Lung (tissue), 11 donors: ENCODE measurements at regions not wholly inside any gene's neighbourhood (a gene's known extent, or its start where the extent isn't known, plus 50 kb on each side); places are given as distances from the start of the nearest gene placed in this dataset.
A peak's percentile ranks its signal among the peaks of the same experiment; 100 is the strongest.

Experiments used
- ATAC-seq: fragments of 200-7000 bp; cut with Tn5 transposase; one replicate; pipeline ENCODE4 v1.9.1; 2020; ENCODE audit warnings: moderate number of reproducible peaks; ENCODE audit not compliant: insufficient read depth, low FRiP score
- DNase-seq, 3 donors: peaks; one replicate each; pipeline ENCODE4 v3.0.0-alpha.2; 2013 to 2017
- H3K27ac ChIP-seq, 2 donors: one replicate each; pipeline ENCODE4 v1.5.1; 2013; ENCODE audit warnings: mild to moderate bottlenecking in 2 of 2, moderate library complexity in 2 of 2, control low read depth in 1 of 2, inconsistent platforms in 1 of 2, low read depth in 1 of 2, low read length in 1 of 2
- H3K27me3 ChIP-seq, 3 donors: one replicate each; pipeline ENCODE4 v1.5.1; 2013; ENCODE audit warnings: low read length in 2 of 3; ENCODE audit not compliant: control insufficient read depth in 3 of 3, insufficient read depth in 3 of 3
- H3K36me3 ChIP-seq, 4 donors: one replicate each; pipeline ENCODE4 v1.5.1; 2013; ENCODE audit warnings: low read length in 4 of 4, mild to moderate bottlenecking in 1 of 4, moderate library complexity in 1 of 4; ENCODE audit not compliant: control insufficient read depth in 4 of 4, insufficient read depth in 4 of 4
- H3K4me1 ChIP-seq, 5 donors: one replicate each; pipeline ENCODE4 v1.5.1; 2013; ENCODE audit warnings: low read length in 5 of 5, mild to moderate bottlenecking in 2 of 5, moderate library complexity in 1 of 5; ENCODE audit not compliant: control insufficient read depth in 5 of 5, insufficient read depth in 5 of 5
- H3K4me3 ChIP-seq: one replicate; pipeline ENCODE4 v1.5.1; 2013; ENCODE audit warnings: mild to moderate bottlenecking, control low read depth, moderate library complexity
- H3K9ac ChIP-seq, 2 donors: one replicate each; pipeline ENCODE4 v1.5.1; 2013; ENCODE audit warnings: low read length in 2 of 2, control low read depth in 1 of 2; ENCODE audit not compliant: insufficient read depth in 1 of 2
- H3K9me3 ChIP-seq, 4 donors: one replicate each; pipeline ENCODE4 v1.5.1; 2013; ENCODE audit warnings: low read length in 3 of 4, mild to moderate bottlenecking in 1 of 4, moderate library complexity in 1 of 4; ENCODE audit not compliant: control insufficient read depth in 4 of 4, insufficient read depth in 3 of 4
- WGBS, 2 donors: extraction: QIAGEN DNeasy Blood & Tissue Kit; methylation state at CpG; one replicate each; pipeline ENCODE4 v1.1.7; 2013; 5-methylcytosine and 5-hydroxymethylcytosine counted together
- TF ChIP-seq, protein P1 (sequence below): IDR thresholded peaks from 2 replicates; pipeline ENCODE4 v1.5.1; 2012; ENCODE audit warnings: mild to moderate bottlenecking; ENCODE audit errors: control extremely low read depth, extremely low read depth
- donor health status: control.
- donor health status: control.
- donor health status: Bipolar disorder and iron deficiency.
- donor health status: healthy.
- donor health status: DM: yes; HTN: yes; CAD: no.

DNA sequence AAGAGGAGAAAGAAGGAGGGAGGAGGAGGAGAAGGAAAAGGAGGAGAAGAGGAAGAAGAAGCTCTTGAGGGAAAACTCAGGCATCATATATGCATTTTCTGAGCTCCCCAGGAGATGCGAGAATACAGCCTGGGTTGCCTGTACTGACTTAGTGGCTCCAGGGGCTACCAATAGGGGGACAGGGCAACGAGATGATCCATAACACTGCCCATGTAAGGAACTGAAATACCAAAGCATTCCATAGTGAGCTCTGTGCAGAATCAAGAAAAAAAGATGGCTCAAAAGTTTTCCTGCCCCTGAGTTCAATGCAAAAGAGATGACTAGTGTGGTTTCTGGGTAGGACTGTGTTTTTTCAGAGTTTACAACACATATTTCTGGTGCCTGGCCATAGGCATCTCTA, 258.7 kb downstream of the ALDH8A1 start:
- H3K9me3 ChIP-seq, result no peaks in the 10 kb centered on the region
- no peak overlapping the region for H3K4me3 ChIP-seq
- H3K4me1 ChIP-seq, result peaks cover 0 to under 1% (median 0%) of the 10 kb centered on the region in 5 donors
- no peaks in the 10 kb centered on the region for H3K27me3 ChIP-seq
- 79 to 80% methylated on average over 2 of the region's 2 CpGs for WGBS, 2 donors
- no peak overlapping the region for H3K9ac ChIP-seq
- ATAC-seq (no peak), DNase-seq (no peak)
- H3K27ac ChIP-seq, result no peak overlapping the region
- TF ChIP-seq, protein P1, sequence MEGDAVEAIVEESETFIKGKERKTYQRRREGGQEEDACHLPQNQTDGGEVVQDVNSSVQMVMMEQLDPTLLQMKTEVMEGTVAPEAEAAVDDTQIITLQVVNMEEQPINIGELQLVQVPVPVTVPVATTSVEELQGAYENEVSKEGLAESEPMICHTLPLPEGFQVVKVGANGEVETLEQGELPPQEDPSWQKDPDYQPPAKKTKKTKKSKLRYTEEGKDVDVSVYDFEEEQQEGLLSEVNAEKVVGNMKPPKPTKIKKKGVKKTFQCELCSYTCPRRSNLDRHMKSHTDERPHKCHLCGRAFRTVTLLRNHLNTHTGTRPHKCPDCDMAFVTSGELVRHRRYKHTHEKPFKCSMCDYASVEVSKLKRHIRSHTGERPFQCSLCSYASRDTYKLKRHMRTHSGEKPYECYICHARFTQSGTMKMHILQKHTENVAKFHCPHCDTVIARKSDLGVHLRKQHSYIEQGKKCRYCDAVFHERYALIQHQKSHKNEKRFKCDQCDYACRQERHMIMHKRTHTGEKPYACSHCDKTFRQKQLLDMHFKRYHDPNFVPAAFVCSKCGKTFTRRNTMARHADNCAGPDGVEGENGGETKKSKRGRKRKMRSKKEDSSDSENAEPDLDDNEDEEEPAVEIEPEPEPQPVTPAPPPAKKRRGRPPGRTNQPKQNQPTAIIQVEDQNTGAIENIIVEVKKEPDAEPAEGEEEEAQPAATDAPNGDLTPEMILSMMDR, result no peak
- H3K36me3 ChIP-seq, result no peaks in the 10 kb centered on the region

DNA sequence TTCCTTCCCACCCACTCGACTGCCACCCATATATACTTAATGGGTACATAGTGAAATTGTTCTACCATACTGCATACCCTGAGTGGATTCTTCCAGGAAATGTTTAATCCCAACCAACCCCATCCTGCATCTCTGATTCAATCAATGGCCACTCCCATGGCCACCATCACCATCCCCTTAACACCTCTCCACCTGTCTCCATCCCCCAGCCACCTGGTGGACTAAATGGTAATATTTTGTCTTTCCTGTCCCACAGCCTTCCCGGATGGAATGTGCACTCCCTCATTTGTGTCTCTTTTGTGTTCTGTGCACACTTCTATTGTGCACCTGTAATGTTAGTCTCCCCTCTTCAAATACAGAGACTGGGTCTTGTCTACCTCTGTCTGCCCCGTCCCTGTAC, 259.9 kb downstream of the ALDH8A1 start:
- no peak overlapping the region for H3K9ac ChIP-seq
- H3K27me3 ChIP-seq, result no peaks in the 10 kb centered on the region
- TF ChIP-seq, protein P1, result no peak
- H3K36me3 ChIP-seq, result no peaks in the 10 kb centered on the region
- H3K4me1 ChIP-seq, result peaks cover 0 to 4% (median 0%) of the 10 kb centered on the region in 5 donors
- WGBS, 2 donors, result 90 to 96% methylated on average over 3 of the region's 3 CpGs
- DNase-seq (no peak), ATAC-seq (no peak)
- H3K9me3 ChIP-seq, result no peaks in the 10 kb centered on the region
- H3K4me3 ChIP-seq, result no peak overlapping the region
- no peak overlapping the region for H3K27ac ChIP-seq

DNA sequence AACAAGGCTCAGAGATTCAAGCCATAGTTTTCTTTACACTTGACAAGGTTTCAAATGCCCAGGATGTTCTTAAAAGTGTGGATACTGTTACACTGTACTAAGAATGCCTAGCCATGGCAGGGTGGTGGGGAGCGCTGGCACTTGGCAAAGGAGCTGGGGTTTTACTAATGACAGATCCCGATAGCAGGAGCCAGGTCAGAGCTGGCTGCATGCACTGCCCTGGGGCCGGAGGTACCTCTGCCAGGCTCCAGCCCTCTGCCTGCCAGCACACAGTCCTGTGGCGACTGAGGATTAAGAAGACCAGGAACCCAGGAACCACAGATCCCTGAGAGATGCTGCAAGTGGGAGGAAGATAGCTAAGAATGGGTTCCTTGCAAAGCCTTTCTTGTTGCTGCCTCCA, 260.3 kb downstream of the ALDH8A1 start:
- TF ChIP-seq, protein P1, result no peak
- ATAC-seq (no peak), DNase-seq (no peak)

DNA sequence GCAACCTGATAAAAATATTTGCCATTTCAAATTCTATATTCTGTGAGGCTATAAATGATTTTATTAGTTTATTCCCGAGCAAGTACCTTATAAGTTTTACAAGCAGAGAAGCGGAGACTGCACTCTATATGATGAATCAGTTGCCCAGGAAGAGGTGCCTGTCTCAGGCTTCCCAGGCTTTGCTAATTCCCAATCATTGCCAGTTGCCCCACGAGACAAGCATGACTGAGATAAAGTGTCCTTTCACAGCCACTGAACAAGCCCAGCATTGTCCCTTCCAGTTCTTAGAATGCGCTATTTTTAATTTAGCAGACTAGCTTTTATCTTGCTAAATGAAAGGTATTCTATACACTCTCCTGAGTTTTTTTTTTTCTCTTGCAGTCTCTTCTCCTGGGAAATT, 260.7 kb downstream of the ALDH8A1 start:
- Histone ChIP-seq H3K4me3 (no peak overlapping the region), H3K27me3 (no peaks in the 10 kb centered on the region), H3K9me3 (no peaks in the 10 kb centered on the region), H3K36me3 (no peaks in the 10 kb centered on the region), H3K9ac (no peak overlapping the region), H3K27ac (peak overlapping the region in 1 of 2 donors; percentile 53), H3K4me1 (peaks cover 0 to 4% (median 0%) of the 10 kb centered on the region in 5 donors)
- WGBS, 2 donors, result 84 to 86% methylated on average over 4 of the region's 4 CpGs
- TF ChIP-seq, protein P1, result no peak
- ATAC-seq (no peak), DNase-seq (no peak)

More for the DNA sequence above, 260.3 kb downstream of the ALDH8A1 start:
- Histone ChIP-seq H3K27ac (peak overlapping the region in 1 of 2 donors; percentile 53), H3K27me3 (no peaks in the 10 kb centered on the region), H3K36me3 (no peaks in the 10 kb centered on the region), H3K4me1 (peaks cover 0 to 4% (median 0%) of the 10 kb centered on the region in 5 donors), H3K9ac (no peak overlapping the region), H3K9me3 (no peaks in the 10 kb centered on the region), H3K4me3 (no peak overlapping the region)
- WGBS, 2 donors, result 89 to 100% methylated on average over 4 of the region's 4 CpGs
